Pancreas (tissue), 10 donors: ENCODE measurements at regions not wholly inside any gene's neighbourhood (a gene's known extent, or its start where the extent isn't known, plus 50 kb on each side); places are given as distances from the start of the nearest gene placed in this dataset.

ENCODE experiments used
- ATAC-seq, 4 donors: fragments of 200-7000 bp; cut with Tn5 transposase; one replicate each; pipeline versions ENCODE4 v1.8.0 to v1.9.1; 2020; ENCODE audit warnings: mild to moderate bottlenecking in 4 of 4, moderate library complexity in 4 of 4
- DNase-seq, 6 donors: peaks; one replicate each; pipeline ENCODE4 v3.0.0-alpha.2; 2020
- FAIRE-seq: peaks from 2 replicates; lab custom pipeline; 2012; peaks lifted over from hg19 to GRCh38; lab: Jason Lieb, UNC
- H3K27ac ChIP-seq, 4 donors: fragments of 200-600 bp; sonication (generic); 1 replicate in 3 of 4; 2 replicates in 1 of 4; pipeline versions ENCODE4 v1.5.0 to v1.8.0; 2020
- H3K27me3 ChIP-seq, 4 donors: fragments of 200-600 bp; one replicate each; pipeline ENCODE4 v1.8.0; 2021
- H3K36me3 ChIP-seq, 3 donors: fragments of 200-600 bp; sonication (generic) in 1 of 3; one replicate each; pipeline versions ENCODE4 v1.5.0 to v1.8.0; 2020 to 2021
- H3K4me1 ChIP-seq, 3 donors: fragments of 200-600 bp; one replicate each; pipeline ENCODE4 v1.8.0; 2021
- H3K4me3 ChIP-seq, 4 donors: fragments of 200-600 bp; sonication (generic) in 2 of 4; one replicate each; pipeline versions ENCODE4 v1.5.0 to v1.8.0; 2020 to 2021
- H3K9me3 ChIP-seq, 4 donors: fragments of 200-600 bp; one replicate each; pipeline ENCODE4 v1.8.0; 2021
- WGBS, 2 donors: extraction: QIAGEN DNeasy Blood & Tissue Kit; methylation state at CpG; one replicate each; pipeline ENCODE4 v1.1.7; 2013; 5-methylcytosine and 5-hydroxymethylcytosine counted together
- intact Hi-C, 3 donors: fragments of 100-400 bp; cut with DNase I; formaldehyde crosslinking; loops; one replicate each; pipeline versions ENCODE4 v1.11.1 to v1.14.2; 2022
- TF ChIP-seq, protein P1 (sequence below), 4 donors: fragments of 200-600 bp; sonication (generic) in 3 of 4; IDR thresholded peaks; one replicate each; pipeline versions ENCODE4 v1.5.0 to v1.8.0; 2021; ENCODE audit warnings: antibody characterized with exemption in 4 of 4
- donor health status: healthy with polysubstance abuse.
- donor health status: DM: no; HTN: no; CAD: no; lungs with moderate emphysema.
- donor health status: DM: no; HTN: no; CAD: no.
- donor health status: control.
- donor health status: control.
- donor health status: Bipolar disorder and iron deficiency.
- donor health status: DM: yes; HTN: yes; CAD: no.
- donor health status: DM: no; HTN: no; CAD: no.
- donor health status: DM: no; HTN: no; CAD: no.
- donor health status: DM: yes; HTN: yes; CAD: no.

DNA sequence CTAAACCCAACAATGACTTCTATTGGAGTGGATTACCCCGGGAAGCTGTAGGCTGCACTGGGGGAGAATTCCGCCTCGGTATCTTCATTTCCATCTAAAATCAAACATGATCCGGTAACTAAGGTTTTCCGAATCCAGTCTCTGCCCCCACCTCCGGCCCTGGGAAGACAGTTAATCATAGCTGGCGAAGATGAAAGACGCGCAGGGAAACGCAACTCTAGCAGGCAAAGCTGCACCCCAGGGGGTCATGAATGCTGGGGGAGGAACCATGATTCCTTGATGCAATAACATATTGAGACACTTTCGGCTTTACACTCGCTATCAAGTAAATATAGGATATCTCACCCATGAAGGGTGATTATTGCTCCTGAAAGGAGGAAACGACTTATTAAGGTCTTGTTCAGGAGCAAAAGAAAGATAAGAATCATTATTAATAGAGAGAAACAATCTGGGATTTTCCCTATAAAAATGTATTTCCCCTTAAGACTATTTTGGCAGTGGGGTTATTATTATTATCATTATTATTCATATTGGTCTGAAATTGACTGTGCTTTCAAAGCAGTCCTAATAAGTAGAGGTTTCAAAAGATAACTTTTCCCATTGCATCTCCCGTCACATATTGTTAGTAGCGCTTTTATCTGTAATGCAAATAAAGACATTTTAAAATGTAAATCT lies 614.9 kb downstream of the VRK1 start:
- TF ChIP-seq, protein P1, sequence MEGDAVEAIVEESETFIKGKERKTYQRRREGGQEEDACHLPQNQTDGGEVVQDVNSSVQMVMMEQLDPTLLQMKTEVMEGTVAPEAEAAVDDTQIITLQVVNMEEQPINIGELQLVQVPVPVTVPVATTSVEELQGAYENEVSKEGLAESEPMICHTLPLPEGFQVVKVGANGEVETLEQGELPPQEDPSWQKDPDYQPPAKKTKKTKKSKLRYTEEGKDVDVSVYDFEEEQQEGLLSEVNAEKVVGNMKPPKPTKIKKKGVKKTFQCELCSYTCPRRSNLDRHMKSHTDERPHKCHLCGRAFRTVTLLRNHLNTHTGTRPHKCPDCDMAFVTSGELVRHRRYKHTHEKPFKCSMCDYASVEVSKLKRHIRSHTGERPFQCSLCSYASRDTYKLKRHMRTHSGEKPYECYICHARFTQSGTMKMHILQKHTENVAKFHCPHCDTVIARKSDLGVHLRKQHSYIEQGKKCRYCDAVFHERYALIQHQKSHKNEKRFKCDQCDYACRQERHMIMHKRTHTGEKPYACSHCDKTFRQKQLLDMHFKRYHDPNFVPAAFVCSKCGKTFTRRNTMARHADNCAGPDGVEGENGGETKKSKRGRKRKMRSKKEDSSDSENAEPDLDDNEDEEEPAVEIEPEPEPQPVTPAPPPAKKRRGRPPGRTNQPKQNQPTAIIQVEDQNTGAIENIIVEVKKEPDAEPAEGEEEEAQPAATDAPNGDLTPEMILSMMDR (IDR thresholded peaks at IDR 0.05), result no peak
- WGBS, 2 donors, result 12% methylated on average over 15 of the region's 15 CpGs

GRCh38 chr14:97413022-97413539 lies 615.9 kb downstream of the VRK1 start:
- intact Hi-C loops, result no loop called here
- H3K27me3 ChIP-seq, result peaks cover 5 to 48% (median 12%) of the 10 kb centered on the region in 4 donors
- no peak overlapping the region for H3K4me3 ChIP-seq
- H3K27ac ChIP-seq, result no peak overlapping the region
- ATAC-seq, result no peak
- FAIRE-seq, result no peak
- no peaks in the 10 kb centered on the region for H3K36me3 ChIP-seq
- DNase-seq, result no peak
- WGBS, 2 donors, result 19 to 20% methylated on average over 19 of the region's 19 CpGs
- H3K4me1 ChIP-seq, result no peaks in the 10 kb centered on the region
- TF ChIP-seq, protein P1 (IDR thresholded peaks at IDR 0.05), result no peak
- H3K9me3 ChIP-seq, result no peaks in the 10 kb centered on the region

More for the DNA sequence above, 614.9 kb downstream of the VRK1 start:
- Histone ChIP-seq H3K36me3 (no peaks in the 10 kb centered on the region), H3K9me3 (no peaks in the 10 kb centered on the region), H3K27ac (no peak overlapping the region), H3K4me1 (no peaks in the 10 kb centered on the region), H3K4me3 (no peak overlapping the region), H3K27me3 (peaks cover 5 to 52% (median 11%) of the 10 kb centered on the region in 4 donors)
- FAIRE-seq, result no peak
- DNase-seq, result no peak
- intact Hi-C loops, result no loop called here
- no peak for ATAC-seq

DNA sequence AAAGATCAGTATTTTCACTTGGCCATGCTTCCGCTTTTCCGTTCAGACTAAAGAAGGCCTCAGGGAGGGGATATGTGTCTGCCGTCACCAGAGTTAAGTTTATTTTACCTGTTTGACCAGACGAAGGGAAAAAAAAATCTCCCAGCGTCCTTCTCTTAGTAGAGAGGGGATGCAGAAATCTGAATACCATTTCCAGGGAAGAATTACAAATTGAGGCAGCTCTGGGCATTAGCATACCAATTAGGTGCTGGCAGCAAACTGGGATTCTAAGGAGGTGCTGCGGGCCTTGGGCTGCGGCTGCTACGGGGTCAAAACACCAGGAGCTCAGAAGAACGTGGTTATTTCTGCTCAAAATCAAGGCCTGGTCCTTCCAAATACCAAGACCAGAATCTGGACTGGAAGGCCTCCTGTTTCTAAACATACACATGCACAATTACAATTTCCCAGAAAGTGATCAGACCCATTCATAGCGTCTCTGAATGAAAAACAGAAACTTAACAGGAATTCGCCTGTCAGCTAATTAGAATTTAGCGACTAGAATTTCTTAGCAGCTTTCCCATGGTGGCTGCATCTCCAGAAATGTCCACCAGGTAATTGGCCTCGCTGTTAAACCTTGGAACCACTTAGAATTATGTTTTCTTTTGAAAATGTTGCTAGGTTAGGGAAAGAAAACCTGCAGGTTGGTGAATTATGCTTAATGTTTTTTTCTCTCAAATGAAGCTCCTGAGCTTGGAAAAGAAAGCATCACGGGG lies 617.0 kb downstream of the VRK1 start:
- no peak for ATAC-seq
- intact Hi-C loops, result no loop called here
- Histone ChIP-seq H3K36me3 (no peaks in the 10 kb centered on the region), H3K4me1 (no peaks in the 10 kb centered on the region), H3K9me3 (no peaks in the 10 kb centered on the region), H3K27ac (no peak overlapping the region), H3K27me3 (peaks cover 5 to 46% (median 12%) of the 10 kb centered on the region in 4 donors), H3K4me3 (no peak overlapping the region)
- TF ChIP-seq, protein P1 (IDR thresholded peaks at IDR 0.05), result no peak
- no peak for DNase-seq
- no peak for FAIRE-seq
- 72 to 73% methylated on average over 14 of the region's 14 CpGs for WGBS, 2 donors

DNA sequence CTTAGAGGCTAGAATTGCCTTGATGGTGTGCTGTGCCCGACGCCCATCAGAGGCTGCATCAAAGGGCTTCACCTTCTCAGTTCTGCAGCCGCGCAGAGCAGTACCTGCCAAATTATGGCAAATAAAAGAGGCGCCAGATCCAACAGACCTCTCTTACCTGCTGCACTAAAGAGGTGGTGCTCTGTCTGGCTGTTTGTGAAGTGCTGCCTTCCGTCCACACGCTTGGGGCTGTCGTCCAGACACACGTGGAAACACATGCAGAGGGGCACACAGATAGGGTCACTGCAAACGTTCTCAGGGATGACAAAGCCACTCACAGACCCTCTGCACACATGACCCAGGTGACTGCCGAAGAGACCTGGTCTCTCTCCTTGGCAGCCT lies 617.5 kb downstream of the VRK1 start:
- DNase-seq (no peak), ATAC-seq (no peak), FAIRE-seq (no peak)
- TF ChIP-seq, protein P1 (IDR thresholded peaks at IDR 0.05), result no peak
- intact Hi-C loops, result no loop called here
- Histone ChIP-seq H3K4me3 (no peak overlapping the region), H3K4me1 (no peaks in the 10 kb centered on the region), H3K36me3 (no peaks in the 10 kb centered on the region), H3K27ac (no peak overlapping the region), H3K9me3 (no peaks in the 10 kb centered on the region), H3K27me3 (peaks cover 5 to 41% (median 12%) of the 10 kb centered on the region in 4 donors)
- 64% methylated on average over 11 of the region's 11 CpGs for WGBS, 2 donors
